ENCODE measurements at regions not wholly inside any gene's neighbourhood (a gene's known extent, or its start where the extent isn't known, plus 50 kb on each side); places are given as distances from the start of the nearest gene placed in this dataset.

- no peak for TF ChIP-seq EZH2 (IDR thresholded peaks at IDR 0.05; ENCODE audit: borderline replicate concordance, insufficient read depth, low read depth, low read length, poor library complexity, severe bottlenecking)
- no peak for TF ChIP-seq CTCF (IDR thresholded peaks at IDR 0.05)
Measured at GRCh38 chr19:29379257-29380021, 146.4 kb upstream of the VSTM2B start.
